Activated CD4-positive, alpha-beta memory T cell treated with anti-CD3 and anti-CD28 coated beads for 36 hours (primary cell): ENCODE measurements at regions not wholly inside any gene's neighbourhood (a gene's known extent, or its start where the extent isn't known, plus 50 kb on each side); places are given as distances from the start of the nearest gene placed in this dataset.
A peak's percentile ranks its signal among the peaks of the same experiment; 100 is the strongest.
"Not testable (repeated sequence)": the region's sequence is repeated elsewhere in the genome, so short reads cannot be mapped to it uniquely, and the experiment has no call there.

Experiments used
- CTCF ChIA-PET: fragments of 350-600 bp; sonication (Branson Sonifier 250); formaldehyde crosslinking; loops from one replicate; lab custom pipeline; 2021; ENCODE audit warnings: antibody characterized with exemption, inconsistent platforms; lab: Charles Lee
- POLR2A ChIA-PET: fragments of 350-600 bp; sonication (Branson Sonifier 250); formaldehyde crosslinking; loops from one replicate; lab custom pipeline; 2021; ENCODE audit warnings: antibody characterized with exemption; lab: Charles Lee
- DNase-seq: peaks from one replicate; pipeline ENCODE4 v3.0.0-alpha.2; 2020
- H3K27ac Mint-ChIP-seq: one replicate; pipeline ENCODE4 v1.8.0; 2021; ENCODE audit warnings: mixed read lengths
- H3K27me3 Mint-ChIP-seq: one replicate; pipeline ENCODE4 v1.8.0; 2021; ENCODE audit warnings: mixed read lengths
- H3K36me3 Mint-ChIP-seq: one replicate; pipeline ENCODE4 v1.8.0; 2021; ENCODE audit warnings: mixed read lengths
- H3K4me1 Mint-ChIP-seq: one replicate; pipeline ENCODE4 v1.8.0; 2021; ENCODE audit warnings: low read depth, mixed read lengths
- H3K4me3 Mint-ChIP-seq: one replicate; pipeline ENCODE4 v1.8.0; 2021; ENCODE audit warnings: mild to moderate bottlenecking, mixed read lengths
- H3K9me3 Mint-ChIP-seq: one replicate; pipeline ENCODE4 v1.8.0; 2021; ENCODE audit warnings: mixed read lengths
- intact Hi-C: fragments of 100-400 bp; cut with micrococcal nuclease; formaldehyde crosslinking; loops from one replicate; pipeline ENCODE4 v1.15.1; 2023

DNA sequence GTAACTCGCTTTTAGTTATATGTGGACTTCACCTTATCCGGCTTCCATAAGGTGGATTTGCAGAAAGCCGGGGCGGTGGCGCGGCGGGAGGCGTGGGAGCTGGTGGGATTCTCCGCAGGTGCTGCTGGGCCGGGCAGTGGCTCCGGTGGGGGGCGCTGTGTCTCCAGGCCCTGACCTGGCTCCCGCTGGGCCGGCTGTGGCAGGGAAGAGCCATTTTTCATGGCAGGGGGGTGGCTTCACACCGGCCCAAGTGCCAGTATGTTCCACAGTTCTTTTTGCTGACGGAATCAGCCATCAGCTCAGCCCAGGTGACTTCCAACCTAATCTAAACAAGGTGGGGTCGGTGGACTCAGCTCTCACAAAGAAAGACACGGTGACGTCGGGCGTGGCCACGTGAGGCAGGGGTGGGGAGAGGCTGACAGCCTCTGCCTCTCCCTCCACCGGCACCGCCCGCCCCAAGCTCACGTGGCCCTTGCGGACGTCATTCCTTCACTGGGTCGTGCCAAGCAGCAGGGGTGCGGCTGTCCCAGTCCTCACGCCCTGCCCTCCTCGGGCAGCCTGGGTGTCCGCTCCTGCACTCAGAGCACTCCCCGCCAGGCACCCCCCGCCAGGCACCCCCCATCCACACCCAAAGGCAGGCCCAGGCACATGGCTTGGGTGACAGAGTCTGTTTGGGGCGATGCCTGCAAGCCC is 4429.9 kb upstream of the TPTE start:
- H3K9me3 Mint-ChIP-seq, H3K4me1 Mint-ChIP-seq, intact Hi-C loops, CTCF ChIA-PET, H3K27ac Mint-ChIP-seq, DNase-seq, H3K36me3 Mint-ChIP-seq, H3K27me3 Mint-ChIP-seq, H3K4me3 Mint-ChIP-seq, POLR2A ChIA-PET: not testable (repeated sequence)

DNA sequence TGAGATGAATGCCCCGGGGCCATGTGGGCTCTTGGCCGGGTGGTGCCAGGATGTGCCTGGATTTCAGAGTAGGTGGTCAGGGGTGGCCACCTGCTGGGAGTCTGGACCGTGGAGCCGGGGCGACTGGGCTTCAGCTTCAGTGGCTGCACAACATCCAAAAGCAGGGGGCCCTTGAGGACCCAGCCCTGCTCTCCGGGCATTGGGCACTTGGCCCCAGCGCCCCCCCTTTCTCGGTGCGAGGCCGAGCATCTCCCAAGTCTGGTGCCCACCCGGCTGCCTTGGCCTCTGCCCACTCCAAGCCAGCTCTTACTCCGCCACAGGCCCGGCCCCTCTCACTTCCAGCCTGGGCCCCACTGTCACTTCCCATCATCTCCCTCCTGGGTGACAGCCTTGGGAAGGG is 4429.0 kb upstream of the TPTE start:
- H3K36me3 Mint-ChIP-seq, DNase-seq, H3K9me3 Mint-ChIP-seq, H3K4me3 Mint-ChIP-seq, H3K4me1 Mint-ChIP-seq, intact Hi-C loops, H3K27me3 Mint-ChIP-seq, H3K27ac Mint-ChIP-seq, CTCF ChIA-PET, POLR2A ChIA-PET: not testable (repeated sequence)

DNA sequence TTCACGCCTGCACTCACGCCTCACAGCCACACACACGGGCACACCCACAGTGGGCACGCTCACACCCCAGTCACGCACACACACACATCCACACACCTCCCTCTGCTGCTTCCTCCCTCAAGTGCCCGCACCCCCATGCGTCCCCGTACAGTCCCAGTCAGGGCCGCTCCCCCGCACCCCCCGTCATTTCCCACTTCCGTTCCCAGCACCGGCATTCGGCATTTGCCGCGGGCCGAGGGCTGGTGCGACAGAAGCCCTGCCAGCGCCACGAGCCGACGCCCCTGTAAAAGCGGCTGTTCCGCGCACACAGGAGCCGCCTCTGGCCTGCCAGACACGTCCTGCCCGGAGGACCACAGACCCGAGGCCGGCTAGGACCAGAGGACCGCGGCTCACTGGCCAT is 4428.0 kb upstream of the TPTE start:
- H3K4me1 Mint-ChIP-seq, H3K9me3 Mint-ChIP-seq, POLR2A ChIA-PET, H3K4me3 Mint-ChIP-seq, intact Hi-C loops, H3K27ac Mint-ChIP-seq, H3K27me3 Mint-ChIP-seq, CTCF ChIA-PET, H3K36me3 Mint-ChIP-seq: not testable (repeated sequence)
- peak; percentile 57 for DNase-seq

GRCh38 chr21:6093870-6094269 is 4427.5 kb upstream of the TPTE start:
- intact Hi-C loops, H3K4me1 Mint-ChIP-seq, H3K4me3 Mint-ChIP-seq, DNase-seq, H3K9me3 Mint-ChIP-seq, POLR2A ChIA-PET, CTCF ChIA-PET, H3K27me3 Mint-ChIP-seq, H3K27ac Mint-ChIP-seq, H3K36me3 Mint-ChIP-seq: not testable (repeated sequence)

GRCh38 chr21:6095304-6095703 is 4426.1 kb upstream of the TPTE start:
- CTCF ChIA-PET, intact Hi-C loops, H3K36me3 Mint-ChIP-seq, H3K4me3 Mint-ChIP-seq, H3K27ac Mint-ChIP-seq, H3K4me1 Mint-ChIP-seq, H3K27me3 Mint-ChIP-seq, DNase-seq, H3K9me3 Mint-ChIP-seq, POLR2A ChIA-PET: not testable (repeated sequence)

GRCh38 chr21:6096560-6097424 is 4424.6 kb upstream of the TPTE start:
- H3K9me3 Mint-ChIP-seq, H3K4me3 Mint-ChIP-seq, DNase-seq, H3K27me3 Mint-ChIP-seq, H3K27ac Mint-ChIP-seq, CTCF ChIA-PET, H3K4me1 Mint-ChIP-seq, H3K36me3 Mint-ChIP-seq, POLR2A ChIA-PET, intact Hi-C loops: not testable (repeated sequence)

GRCh38 chr21:6097736-6098135 is 4423.6 kb upstream of the TPTE start:
- intact Hi-C loops, DNase-seq: not testable (repeated sequence)

DNA sequence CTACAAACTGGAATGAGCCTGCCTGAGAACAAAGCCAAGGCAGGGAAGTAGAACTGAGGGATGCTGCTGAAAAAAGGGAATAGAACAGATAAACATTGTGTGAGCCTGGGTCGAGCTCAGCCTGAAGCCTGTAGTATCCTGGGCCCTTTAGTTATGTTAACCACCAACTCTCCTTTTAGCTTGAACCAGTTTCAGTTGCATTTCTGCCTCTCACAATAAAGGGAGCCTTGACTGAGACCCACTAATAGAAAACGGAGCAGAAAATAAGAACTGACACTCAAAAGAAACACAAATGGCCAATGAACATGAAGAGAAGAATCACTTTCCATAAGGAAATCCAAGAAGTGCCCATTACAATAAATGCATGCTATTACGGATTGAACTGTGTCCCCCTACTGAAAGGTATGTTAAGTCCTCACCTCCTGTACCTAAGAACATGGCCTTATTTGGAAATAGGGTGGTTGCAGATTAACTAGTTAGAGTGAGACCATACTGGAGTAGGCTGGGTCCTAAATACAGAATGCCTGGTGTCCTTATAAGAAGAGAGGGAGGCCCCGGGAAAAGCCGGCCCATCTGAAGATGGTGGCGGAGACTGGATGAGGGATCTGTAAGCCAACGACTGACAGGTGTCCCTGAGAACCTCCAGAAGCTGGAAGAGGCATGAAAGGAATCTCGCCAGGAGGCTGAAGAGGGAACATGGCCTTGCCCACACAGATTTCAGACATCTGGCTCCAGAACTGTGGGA is 4423.0 kb upstream of the TPTE start:
- H3K9me3 Mint-ChIP-seq, H3K4me1 Mint-ChIP-seq, DNase-seq, H3K27me3 Mint-ChIP-seq, intact Hi-C loops, CTCF ChIA-PET, H3K36me3 Mint-ChIP-seq, H3K4me3 Mint-ChIP-seq, H3K27ac Mint-ChIP-seq, POLR2A ChIA-PET: not testable (repeated sequence)

More at GRCh38 chr21:6097736-6098135, 4423.6 kb upstream of the TPTE start:
- CTCF ChIA-PET, H3K4me3 Mint-ChIP-seq, H3K27me3 Mint-ChIP-seq, H3K4me1 Mint-ChIP-seq, H3K27ac Mint-ChIP-seq, H3K36me3 Mint-ChIP-seq, POLR2A ChIA-PET, H3K9me3 Mint-ChIP-seq: not testable (repeated sequence)

DNA sequence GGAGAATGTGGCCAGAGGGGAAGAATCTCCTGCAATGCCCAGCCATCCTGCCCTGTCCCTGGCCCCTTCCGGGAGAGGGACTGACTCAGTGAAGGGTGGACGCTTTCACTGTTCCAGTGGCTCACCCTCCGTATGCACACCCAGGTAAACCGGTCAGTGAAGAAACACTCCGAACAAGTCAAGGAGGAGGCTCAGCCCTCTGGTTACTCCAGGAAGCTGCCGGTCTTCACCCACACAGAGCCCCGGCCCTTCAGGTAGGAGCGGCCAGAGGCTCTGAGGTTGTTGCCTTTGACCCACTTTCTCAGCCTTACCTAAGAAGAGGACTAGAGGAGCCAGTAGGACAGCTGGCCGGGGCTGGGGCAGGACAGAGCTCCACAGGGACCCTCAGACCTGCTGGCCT is 4419.8 kb upstream of the TPTE start:
- H3K36me3 Mint-ChIP-seq, intact Hi-C loops, H3K27ac Mint-ChIP-seq, H3K4me1 Mint-ChIP-seq, POLR2A ChIA-PET, H3K4me3 Mint-ChIP-seq, H3K27me3 Mint-ChIP-seq, CTCF ChIA-PET, H3K9me3 Mint-ChIP-seq, DNase-seq: not testable (repeated sequence)

DNA sequence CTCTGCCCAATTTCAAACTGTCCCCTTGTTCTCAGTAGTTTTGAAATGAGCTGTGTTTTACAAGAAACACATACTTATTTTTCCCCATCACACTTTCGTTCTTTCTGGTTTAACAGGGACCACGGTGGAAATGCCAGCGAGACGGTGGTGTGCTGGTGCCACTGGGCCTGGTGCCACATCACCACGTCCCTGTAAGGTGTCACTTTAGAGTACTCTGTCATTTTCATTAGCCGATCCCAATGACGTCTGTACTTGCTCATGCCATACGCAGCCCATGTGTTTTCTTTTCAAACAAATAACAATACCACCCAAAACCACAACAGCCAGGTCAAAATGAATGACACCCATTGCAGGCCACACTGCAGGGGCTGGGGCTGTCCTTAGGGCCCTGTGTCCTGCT is 4416.8 kb upstream of the TPTE start:
- CTCF ChIA-PET, DNase-seq, H3K9me3 Mint-ChIP-seq, H3K36me3 Mint-ChIP-seq, intact Hi-C loops, H3K4me1 Mint-ChIP-seq, POLR2A ChIA-PET, H3K27me3 Mint-ChIP-seq, H3K27ac Mint-ChIP-seq, H3K4me3 Mint-ChIP-seq: not testable (repeated sequence)

DNA sequence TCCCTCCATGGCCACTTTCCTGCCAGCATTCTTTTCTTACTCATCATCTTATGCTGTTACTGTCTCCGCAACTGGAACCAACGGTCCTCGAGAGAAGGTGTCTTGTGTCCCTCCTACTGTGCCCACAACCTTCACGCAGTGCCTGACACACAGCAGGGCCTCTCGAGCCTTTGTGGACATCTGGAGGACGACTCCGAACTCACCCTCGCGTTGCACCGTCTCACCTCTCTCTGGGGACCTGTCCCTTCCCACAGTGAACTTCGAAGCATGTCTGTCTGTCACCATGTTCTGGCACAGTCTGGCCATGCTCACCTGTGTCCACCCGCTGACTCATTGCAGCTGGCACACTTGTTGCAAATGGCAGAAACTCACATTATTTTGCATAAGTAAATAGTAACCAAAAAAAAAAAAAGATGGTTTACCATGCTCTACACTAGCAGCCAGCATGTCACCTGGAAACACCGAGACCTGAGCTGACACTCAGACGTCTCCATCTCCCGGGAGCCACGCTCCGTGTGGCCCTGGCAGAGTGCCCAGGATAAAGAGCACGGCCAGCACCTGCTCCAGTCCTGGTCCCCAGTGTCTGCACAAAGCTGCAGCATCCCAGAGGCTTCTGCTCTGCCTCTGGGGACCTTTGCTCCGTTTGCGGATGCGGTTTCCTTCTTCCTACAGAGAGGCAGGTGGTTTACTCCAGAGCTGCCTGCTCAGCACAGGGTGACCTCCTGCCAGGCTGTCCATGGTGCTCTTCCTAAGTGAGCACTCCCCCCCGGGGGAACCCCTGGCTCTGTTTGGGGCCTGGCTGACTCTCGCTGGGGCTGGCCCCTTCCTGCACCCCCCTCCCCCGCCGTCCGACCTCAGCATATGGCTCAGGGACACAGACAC is 4414.5 kb upstream of the TPTE start:
- CTCF ChIA-PET, H3K27ac Mint-ChIP-seq, DNase-seq, H3K36me3 Mint-ChIP-seq, H3K27me3 Mint-ChIP-seq, POLR2A ChIA-PET, H3K4me3 Mint-ChIP-seq, H3K4me1 Mint-ChIP-seq, H3K9me3 Mint-ChIP-seq, intact Hi-C loops: not testable (repeated sequence)

GRCh38 chr21:6108894-6109293 is 4412.5 kb upstream of the TPTE start:
- CTCF ChIA-PET, intact Hi-C loops, H3K27me3 Mint-ChIP-seq, H3K9me3 Mint-ChIP-seq, H3K27ac Mint-ChIP-seq, H3K36me3 Mint-ChIP-seq, H3K4me3 Mint-ChIP-seq, H3K4me1 Mint-ChIP-seq, POLR2A ChIA-PET, DNase-seq: not testable (repeated sequence)
